ENCODE measurements at regions not wholly inside any gene's neighbourhood (a gene's known extent, or its start where the extent isn't known, plus 50 kb on each side); places are given as distances from the start of the nearest gene placed in this dataset.

GRCh38 chr4:186351668-186352194 lies 85.7 kb downstream of the F11 start:
- DNase-seq: no peak

GRCh38 chr4:186348433-186348832 lies 82.4 kb downstream of the F11 start:
- no peak for DNase-seq

GRCh38 chr4:186347743-186348142 lies 81.8 kb downstream of the F11 start:
- peak; percentile 24 for DNase-seq

- DNase-seq: no peak
These were observed 79.2 kb downstream of the F11 start for GRCh38 chr4:186345184-186345583.

GRCh38 chr4:186342582-186342981 lies 76.6 kb downstream of the F11 start:
- no peak for DNase-seq

GRCh38 chr4:186341655-186342054 lies 75.7 kb downstream of the F11 start:
- no peak for DNase-seq
